BLaER1 treated with 17β-estradiol and CSF1 and Interleukin-3, amounts not matched to agents 10 nM and 100 nM (cell line): ENCODE measurements at regions not wholly inside any gene's neighbourhood (a gene's known extent, or its start where the extent isn't known, plus 50 kb on each side); places are given as distances from the start of the nearest gene placed in this dataset.

Experiments
- H3K27ac ChIP-seq, 11 experiments: shearing (Covaris generic); formaldehyde crosslinking; 2 replicates each; pipeline ENCODE4 v1.8.1; 2022
- H3K27me3 ChIP-seq, 11 experiments: shearing (Covaris generic); formaldehyde crosslinking; 2 replicates each; pipeline ENCODE4 v1.8.1; 2022
- H3K36me3 ChIP-seq, 11 experiments: shearing (Covaris generic); formaldehyde crosslinking; 2 replicates each; pipeline ENCODE4 v1.8.1; 2022
- H3K4me1 ChIP-seq, 10 experiments: shearing (Covaris generic); formaldehyde crosslinking; 2 replicates each; pipeline ENCODE4 v1.8.1; 2022
- H3K4me2 ChIP-seq, 11 experiments: shearing (Covaris generic); formaldehyde crosslinking; 2 replicates each; pipeline ENCODE4 v1.8.1; 2022
- H3K4me3 ChIP-seq, 10 experiments: shearing (Covaris generic); formaldehyde crosslinking; 2 replicates each; pipeline ENCODE4 v1.8.1; 2022
- H3K9ac ChIP-seq, 11 experiments: shearing (Covaris generic); formaldehyde crosslinking; 2 replicates each; pipeline ENCODE4 v1.8.1; 2022
- H3K9me3 ChIP-seq, 11 experiments: shearing (Covaris generic); formaldehyde crosslinking; replicated peaks in 1 of 11; 2 replicates each; pipeline ENCODE4 v1.8.1; 2022
- H4K20me1 ChIP-seq, 11 experiments: shearing (Covaris generic); formaldehyde crosslinking; 2 replicates each; pipeline ENCODE4 v1.8.1; 2022
- Cebpa-rat ChIP-seq, 11 experiments: shearing (Covaris generic); IDR thresholded peaks; 2 replicates each; pipeline ENCODE4 v1.8.1; 2022

GRCh38 chr4:71194454-71194853 lies 144.4 kb upstream of the SLC4A4 start:
- no peak for TF ChIP-seq Cebpa-rat (IDR thresholded peaks at IDR 0.05)
- H3K36me3 ChIP-seq, result no peaks in the 10 kb centered on the region
- H4K20me1 ChIP-seq, result no peaks in the 10 kb centered on the region
- H3K9ac ChIP-seq, result no peak overlapping the region
- H3K4me1 ChIP-seq, result no peaks in the 10 kb centered on the region
- H3K4me2 ChIP-seq, result no peak overlapping the region
- peaks cover under 1 to 10% (median 5%) of the 10 kb centered on the region in 11 experiments; a peak in 19 of 22 replicates for H3K27me3 ChIP-seq
- no peak overlapping the region for H3K27ac ChIP-seq
- no peak overlapping the region for H3K4me3 ChIP-seq
- H3K9me3 ChIP-seq, result no peaks in the 10 kb centered on the region

DNA sequence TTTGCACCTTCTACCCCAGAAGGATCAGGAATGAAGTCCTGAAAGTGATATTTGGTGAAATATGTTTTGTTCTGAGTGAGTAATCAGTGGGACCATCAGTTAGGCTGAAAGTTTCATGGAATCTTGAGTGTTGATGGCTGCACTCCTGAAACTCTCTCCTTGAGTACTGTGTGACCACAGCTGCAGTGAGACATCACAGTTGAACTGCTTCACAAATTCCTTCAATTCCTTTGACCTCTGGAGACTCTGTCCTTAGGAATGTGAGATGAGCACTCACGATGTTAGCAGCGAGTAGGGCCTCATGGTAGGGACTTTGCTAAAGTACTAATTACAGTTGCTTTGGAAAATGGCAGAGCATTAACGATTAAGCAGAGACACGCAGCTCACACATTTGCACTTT lies 142.9 kb upstream of the SLC4A4 start:
- Histone ChIP-seq H4K20me1 (no peaks in the 10 kb centered on the region), H3K36me3 (no peaks in the 10 kb centered on the region), H3K4me3 (no peak overlapping the region), H3K4me1 (no peaks in the 10 kb centered on the region), H3K9ac (no peak overlapping the region), H3K27ac (no peak overlapping the region), H3K4me2 (no peak overlapping the region), H3K27me3 (no peaks in the 10 kb centered on the region), H3K9me3 (no peaks in the 10 kb centered on the region)
- no peak for TF ChIP-seq Cebpa-rat (IDR thresholded peaks at IDR 0.05)

- no peak overlapping the region for H3K27ac ChIP-seq
- TF ChIP-seq Cebpa-rat (IDR thresholded peaks at IDR 0.05), result no peak
Measured at GRCh38 chr4:71198958-71199357, 139.9 kb upstream of the SLC4A4 start.

DNA sequence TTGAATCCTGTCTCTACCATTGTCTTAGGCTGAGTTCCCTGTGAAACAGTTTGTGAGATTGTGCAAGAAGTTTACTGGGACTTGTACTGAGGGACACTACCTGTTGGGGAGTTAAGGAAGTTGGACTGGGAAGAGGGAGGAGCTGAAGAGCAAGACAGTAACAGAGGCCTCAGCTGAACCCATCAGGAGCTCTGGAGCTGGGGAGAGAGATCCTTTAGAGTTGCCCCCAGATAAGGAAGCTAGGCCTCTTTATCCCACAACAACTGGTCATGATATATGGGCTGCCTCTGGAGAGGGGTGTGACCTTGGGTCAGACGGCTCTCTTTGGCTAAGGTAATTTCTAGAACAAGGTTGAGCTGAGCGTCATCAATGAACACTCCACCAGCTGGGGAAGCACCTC lies 137.8 kb upstream of the SLC4A4 start:
- H3K9me3 ChIP-seq, result no peaks in the 10 kb centered on the region
- H3K9ac ChIP-seq, result no peak overlapping the region
- no peaks in the 10 kb centered on the region for H4K20me1 ChIP-seq
- TF ChIP-seq Cebpa-rat (IDR thresholded peaks at IDR 0.05), result no peak; a peak in 1 of 22 replicates
- H3K36me3 ChIP-seq, result no peaks in the 10 kb centered on the region
- H3K27ac ChIP-seq, result no peak overlapping the region
- no peaks in the 10 kb centered on the region for H3K27me3 ChIP-seq
- no peak overlapping the region for H3K4me3 ChIP-seq
- no peak overlapping the region for H3K4me2 ChIP-seq
- no peaks in the 10 kb centered on the region for H3K4me1 ChIP-seq

More at GRCh38 chr4:71198958-71199357, 139.9 kb upstream of the SLC4A4 start:
- H3K4me3 ChIP-seq, result no peak overlapping the region
- no peaks in the 10 kb centered on the region for H3K4me1 ChIP-seq
- no peaks in the 10 kb centered on the region for H4K20me1 ChIP-seq
- H3K4me2 ChIP-seq, result no peak overlapping the region
- H3K9ac ChIP-seq, result no peak overlapping the region
- H3K36me3 ChIP-seq, result no peaks in the 10 kb centered on the region
- H3K27me3 ChIP-seq, result no peaks in the 10 kb centered on the region
- H3K9me3 ChIP-seq, result no peaks in the 10 kb centered on the region

GRCh38 chr4:71201817-71202576 lies 136.8 kb upstream of the SLC4A4 start:
- TF ChIP-seq Cebpa-rat (IDR thresholded peaks at IDR 0.05), result no peak
- no peak overlapping the region for H3K27ac ChIP-seq
- H4K20me1 ChIP-seq, result no peaks in the 10 kb centered on the region

GRCh38 chr4:71202705-71203104 lies 136.1 kb upstream of the SLC4A4 start:
- Histone ChIP-seq H3K9me3 (no peaks in the 10 kb centered on the region), H3K4me1 (no peaks in the 10 kb centered on the region), H3K4me2 (no peak overlapping the region), H3K4me3 (no peak overlapping the region), H3K36me3 (no peaks in the 10 kb centered on the region), H3K27ac (no peak overlapping the region), H4K20me1 (no peaks in the 10 kb centered on the region), H3K27me3 (no peaks in the 10 kb centered on the region), H3K9ac (no peak overlapping the region)
- no peak for TF ChIP-seq Cebpa-rat (IDR thresholded peaks at IDR 0.05)

More at GRCh38 chr4:71201817-71202576, 136.8 kb upstream of the SLC4A4 start:
- H3K4me1 ChIP-seq, result no peaks in the 10 kb centered on the region
- H3K9me3 ChIP-seq, result no peaks in the 10 kb centered on the region
- no peaks in the 10 kb centered on the region for H3K27me3 ChIP-seq
- H3K4me2 ChIP-seq, result no peak overlapping the region
- no peaks in the 10 kb centered on the region for H3K36me3 ChIP-seq
- no peak overlapping the region for H3K9ac ChIP-seq
- no peak overlapping the region for H3K4me3 ChIP-seq

DNA sequence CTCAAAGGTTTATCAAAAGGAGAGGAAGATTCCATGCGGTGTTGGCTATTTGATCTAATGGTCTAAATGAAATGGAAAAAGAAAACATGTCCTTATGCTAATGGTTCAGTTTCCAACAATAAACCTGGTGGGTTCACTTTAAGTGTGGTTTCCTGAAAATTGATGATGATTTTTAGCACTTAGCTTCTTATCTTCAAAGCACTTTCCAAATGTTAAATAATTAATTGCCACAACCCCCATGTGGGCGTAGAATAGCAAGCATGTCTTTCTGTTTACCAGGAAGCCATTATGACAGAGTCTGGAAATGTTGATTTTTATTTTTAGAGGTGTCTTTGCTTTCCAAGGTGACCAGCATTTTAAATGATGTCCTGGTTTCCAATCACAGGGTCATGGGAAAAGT lies 134.8 kb upstream of the SLC4A4 start:
- Histone ChIP-seq H3K4me1 (no peaks in the 10 kb centered on the region), H3K36me3 (no peaks in the 10 kb centered on the region), H3K9ac (no peak overlapping the region), H3K4me2 (no peak overlapping the region), H3K4me3 (no peak overlapping the region), H3K27ac (no peak overlapping the region), H4K20me1 (no peaks in the 10 kb centered on the region), H3K27me3 (no peaks in the 10 kb centered on the region), H3K9me3 (no peaks in the 10 kb centered on the region)
- TF ChIP-seq Cebpa-rat (IDR thresholded peaks at IDR 0.05), result no peak

GRCh38 chr4:71206763-71207162 lies 132.1 kb upstream of the SLC4A4 start:
- no peak for TF ChIP-seq Cebpa-rat (IDR thresholded peaks at IDR 0.05)
- H3K27me3 ChIP-seq, result no peaks in the 10 kb centered on the region
- H3K4me2 ChIP-seq, result no peak overlapping the region
- no peaks in the 10 kb centered on the region for H4K20me1 ChIP-seq
- no peak overlapping the region for H3K27ac ChIP-seq
- no peaks in the 10 kb centered on the region for H3K9me3 ChIP-seq
- H3K9ac ChIP-seq, result no peak overlapping the region
- H3K36me3 ChIP-seq, result no peaks in the 10 kb centered on the region
- H3K4me1 ChIP-seq, result no peaks in the 10 kb centered on the region
- H3K4me3 ChIP-seq, result no peak overlapping the region

GRCh38 chr4:71209161-71209560 lies 129.7 kb upstream of the SLC4A4 start:
- no peaks in the 10 kb centered on the region for H4K20me1 ChIP-seq
- no peaks in the 10 kb centered on the region for H3K36me3 ChIP-seq
- no peak overlapping the region for H3K27ac ChIP-seq
- TF ChIP-seq Cebpa-rat (IDR thresholded peaks at IDR 0.05), result no peak
- H3K9ac ChIP-seq, result no peak overlapping the region
- H3K9me3 ChIP-seq, result no peaks in the 10 kb centered on the region
- no peaks in the 10 kb centered on the region for H3K27me3 ChIP-seq
- H3K4me2 ChIP-seq, result no peak overlapping the region
- H3K4me3 ChIP-seq, result no peak overlapping the region
- H3K4me1 ChIP-seq, result no peaks in the 10 kb centered on the region

GRCh38 chr4:71210823-71211222 lies 128.0 kb upstream of the SLC4A4 start:
- TF ChIP-seq Cebpa-rat (IDR thresholded peaks at IDR 0.05), result no peak
- H3K36me3 ChIP-seq, result no peaks in the 10 kb centered on the region
- no peaks in the 10 kb centered on the region for H3K4me1 ChIP-seq
- no peak overlapping the region for H3K4me3 ChIP-seq
- H4K20me1 ChIP-seq, result no peaks in the 10 kb centered on the region
- H3K9ac ChIP-seq, result no peak overlapping the region
- H3K27ac ChIP-seq, result no peak overlapping the region
- no peaks in the 10 kb centered on the region for H3K27me3 ChIP-seq
- no peaks in the 10 kb centered on the region for H3K9me3 ChIP-seq
- H3K4me2 ChIP-seq, result no peak overlapping the region
